ENCODE measurements at regions not wholly inside any gene's neighbourhood (a gene's known extent, or its start where the extent isn't known, plus 50 kb on each side); places are given as distances from the start of the nearest gene placed in this dataset.

- no peak for DNase-seq
Measured at GRCh38 chr1:106746448-106747085, 309.9 kb upstream of the PRMT6 start.

- DNase-seq, result no peak
Measured at GRCh38 chr1:106747232-106747631, 309.2 kb upstream of the PRMT6 start.

- DNase-seq, result no peak
Measured at GRCh38 chr1:106747791-106748190, 308.7 kb upstream of the PRMT6 start.

GRCh38 chr1:106748606-106749005 is 307.9 kb upstream of the PRMT6 start:
- no peak for DNase-seq

GRCh38 chr1:106749491-106749890 is 307.0 kb upstream of the PRMT6 start:
- no peak for DNase-seq

- no peak for DNase-seq
Measured at GRCh38 chr1:106749906-106750305, 306.6 kb upstream of the PRMT6 start.

- DNase-seq, result no peak
Measured at GRCh38 chr1:106751002-106751401, 305.5 kb upstream of the PRMT6 start.

GRCh38 chr1:106753066-106753465 is 303.4 kb upstream of the PRMT6 start:
- DNase-seq, result no peak

GRCh38 chr1:106754957-106755356 is 301.5 kb upstream of the PRMT6 start:
- no peak for DNase-seq

- no peak for DNase-seq
Measured at GRCh38 chr1:106755682-106756406, 300.6 kb upstream of the PRMT6 start.

GRCh38 chr1:106756752-106757151 is 299.7 kb upstream of the PRMT6 start:
- DNase-seq, result no peak

- DNase-seq, result no peak
Measured at GRCh38 chr1:106768077-106768476, 288.4 kb upstream of the PRMT6 start.

- no peak for DNase-seq
Measured at GRCh38 chr1:106768501-106768900, 288.0 kb upstream of the PRMT6 start.

- DNase-seq, result no peak
Measured at GRCh38 chr1:106773206-106773605, 283.3 kb upstream of the PRMT6 start.

- DNase-seq, result no peak
Measured at GRCh38 chr1:106780066-106780465, 276.4 kb upstream of the PRMT6 start.

GRCh38 chr1:106780806-106781569 is 275.5 kb upstream of the PRMT6 start:
- DNase-seq, result no peak

GRCh38 chr1:106785176-106785575 is 271.3 kb upstream of the PRMT6 start:
- DNase-seq, result no peak

GRCh38 chr1:106787520-106787919 is 269.0 kb upstream of the PRMT6 start:
- DNase-seq, result no peak

- no peak for DNase-seq
Measured at GRCh38 chr1:106789686-106790085, 266.8 kb upstream of the PRMT6 start.

- DNase-seq, result no peak
Measured at GRCh38 chr1:106791041-106791440, 265.4 kb upstream of the PRMT6 start.

GRCh38 chr1:106793651-106794050 is 262.8 kb upstream of the PRMT6 start:
- no peak for DNase-seq

- DNase-seq, result no peak
Measured at GRCh38 chr1:106798991-106799390, 257.5 kb upstream of the PRMT6 start.

- DNase-seq, result no peak
Measured at GRCh38 chr1:106802181-106802580, 254.3 kb upstream of the PRMT6 start.

GRCh38 chr1:106814418-106814817 is 242.1 kb upstream of the PRMT6 start:
- DNase-seq, result no peak
